H1 (cell line): ENCODE measurements at regions not wholly inside any gene's neighbourhood (a gene's known extent, or its start where the extent isn't known, plus 50 kb on each side); places are given as distances from the start of the nearest gene placed in this dataset.

Experiments
- CTCF ChIA-PET: fragments of 300-600 bp; sonication (Branson Sonifier 250); formaldehyde crosslinking; loops from one replicate; lab custom pipeline; 2021; ENCODE audit not compliant: partially characterized antibody; lab: Charles Lee
- POLR2A ChIA-PET: fragments of 300-600 bp; sonication (Branson Sonifier 250); formaldehyde crosslinking; loops from one replicate; lab custom pipeline; 2021; ENCODE audit warnings: inconsistent platforms; ENCODE audit not compliant: partially characterized antibody; lab: Charles Lee
- DNase-seq, 2 experiments: peaks; one replicate each; pipeline versions ENCODE4 v3.0.0 to v3.0.0-alpha.2; 2010 to 2022; ENCODE audit warnings: low spot score in 2 of 2, low read depth in 1 of 2, mixed read lengths in 1 of 2
- FAIRE-seq: peaks from 2 replicates; lab custom pipeline; 2011; peaks lifted over from hg19 to GRCh38; lab: Jason Lieb, UNC
- H2AFZ ChIP-seq: 2 replicates; pipeline ENCODE4 v1.8.1; 2012; ENCODE audit warnings: low read length, inconsistent platforms
- H2AK5ac ChIP-seq: 2 replicates; pipeline ENCODE4 v1.6.1; 2013; ENCODE audit warnings: low read depth, low read length
- H2BK120ac ChIP-seq: replicated peaks from 2 replicates; pipeline ENCODE3; 2013; ENCODE audit warnings: low read depth, low read length, inconsistent platforms
- H2BK12ac ChIP-seq: 2 replicates; pipeline ENCODE4 v1.6.1; 2013; ENCODE audit warnings: low read depth, low read length
- H2BK15ac ChIP-seq: 2 replicates; pipeline ENCODE4 v1.6.1; 2013; ENCODE audit warnings: low read length
- H2BK20ac ChIP-seq: 2 replicates; pipeline ENCODE4 v1.6.1; 2013; ENCODE audit warnings: low read length
- H2BK5ac ChIP-seq: 2 replicates; pipeline ENCODE4 v1.6.1; 2013; ENCODE audit warnings: low read depth, low read length
- H3K14ac ChIP-seq: 2 replicates; pipeline ENCODE4 v1.6.1; 2013; ENCODE audit warnings: inconsistent platforms; ENCODE audit not compliant: insufficient read length
- H3K18ac ChIP-seq: 2 replicates; pipeline ENCODE4 v1.6.1; 2013; ENCODE audit warnings: low read length; ENCODE audit errors: extremely low read depth
- H3K23ac ChIP-seq: 2 replicates; pipeline ENCODE4 v1.6.1; 2013; ENCODE audit warnings: inconsistent platforms; ENCODE audit not compliant: insufficient read length
- H3K23me2 ChIP-seq: 2 replicates; pipeline ENCODE4 v1.6.1; 2013; ENCODE audit warnings: low read depth, low read length
- H3K27ac ChIP-seq: 2 replicates; pipeline ENCODE4 v1.6.1; 2011; ENCODE audit warnings: low read depth, low read length, inconsistent platforms
- H3K27me3 ChIP-seq, 4 experiments: replicated peaks in 1 of 4; 1 replicate in 1 of 4; 2 replicates in 3 of 4; pipeline versions ENCODE4 v1.6.1 to v1.8.1; 2011 to 2013; ENCODE audit warnings: low read length in 3 of 4, mild to moderate bottlenecking in 3 of 4, inconsistent platforms in 2 of 4, mixed read lengths in 2 of 4, moderate library complexity in 1 of 4; ENCODE audit not compliant: control insufficient read depth in 3 of 4, insufficient read depth in 3 of 4; ENCODE audit errors: extremely low read depth in 1 of 4
- H3K36me3 ChIP-seq, 4 experiments: 2 replicates each; pipeline versions ENCODE4 v1.6.1 to v1.8.1; 2011 to 2013; ENCODE audit warnings: mild to moderate bottlenecking in 4 of 4, low read length in 3 of 4, moderate library complexity in 2 of 4, control low read depth in 1 of 4, inconsistent platforms in 1 of 4; ENCODE audit not compliant: insufficient read depth in 4 of 4, control insufficient read depth in 2 of 4
- H3K4ac ChIP-seq: replicated peaks from 2 replicates; pipeline ENCODE3; 2013; ENCODE audit warnings: low read length, low read depth, mixed read lengths, inconsistent platforms; ENCODE audit not compliant: insufficient read length
- H3K4me1 ChIP-seq, 4 experiments: replicated peaks in 1 of 4; 1 replicate in 1 of 4; 2 replicates in 3 of 4; pipeline versions ENCODE4 v1.6.1 to v1.8.1; 2011 to 2013; ENCODE audit warnings: low read length in 3 of 4, inconsistent platforms in 2 of 4, mixed read lengths in 1 of 4; ENCODE audit not compliant: insufficient read depth in 4 of 4, control insufficient read depth in 3 of 4
- H3K4me2 ChIP-seq, 2 experiments: 2 replicates each; pipeline versions ENCODE4 v1.6.1 to v1.8.1; 2011 to 2013; ENCODE audit warnings: low read depth in 2 of 2, low read length in 2 of 2, control low read depth in 1 of 2, inconsistent platforms in 1 of 2, mild to moderate bottlenecking in 1 of 2; ENCODE audit not compliant: insufficient read depth in 1 of 2
- H3K4me3 ChIP-seq, 4 experiments: fragments of 200-600, 300-600 bp in 1 of 4; sonication (generic), shearing (Covaris generic), sonication (Bioruptor Twin) in 1 of 4; 2 replicates each; pipeline versions ENCODE4 v1.5.1 to v1.8.1; 2011 to 2016; ENCODE audit warnings: low read length in 4 of 4, low read depth in 3 of 4, control low read depth in 2 of 4, inconsistent platforms in 2 of 4, mild to moderate bottlenecking in 2 of 4, mixed read lengths in 1 of 4, moderate library complexity in 1 of 4; ENCODE audit not compliant: insufficient read depth in 2 of 4; ENCODE audit errors: extremely low read depth in 1 of 4
- H3K56ac ChIP-seq: replicated peaks from 2 replicates; pipeline ENCODE3; 2013; ENCODE audit warnings: low read depth, mild to moderate bottlenecking, mixed read lengths, low read length, inconsistent platforms; ENCODE audit not compliant: insufficient read length
- H3K79me1 ChIP-seq: 2 replicates; pipeline ENCODE4 v1.6.1; 2013; ENCODE audit warnings: low read depth, low read length, control low read depth
- H3K79me2 ChIP-seq, 2 experiments: 2 replicates each; pipeline versions ENCODE4 v1.6.1 to v1.8.1; 2012 to 2013; ENCODE audit warnings: low read length in 2 of 2, mild to moderate bottlenecking in 2 of 2, inconsistent platforms in 1 of 2; ENCODE audit not compliant: insufficient read depth in 2 of 2, control insufficient read depth in 1 of 2
- H3K9ac ChIP-seq, 4 experiments: replicated peaks in 1 of 4; 1 replicate in 1 of 4; 2 replicates in 3 of 4; pipeline versions ENCODE4 v1.6.1 to v1.8.1; 2011 to 2013; ENCODE audit warnings: low read depth in 3 of 4, low read length in 3 of 4, control low read depth in 2 of 4, mild to moderate bottlenecking in 2 of 4, moderate library complexity in 2 of 4, inconsistent platforms in 1 of 4; ENCODE audit errors: extremely low read depth in 1 of 4
- H3K9me3 ChIP-seq, 2 experiments: 2 replicates each; pipeline versions ENCODE4 v1.6.1 to v1.8.1; 2012 to 2013; ENCODE audit warnings: mild to moderate bottlenecking in 2 of 2, moderate library complexity in 2 of 2, control low read depth in 1 of 2, inconsistent platforms in 1 of 2, low read depth in 1 of 2, low read length in 1 of 2, mixed read lengths in 1 of 2; ENCODE audit not compliant: insufficient read depth in 2 of 2
- H4K20me1 ChIP-seq, 2 experiments: replicated peaks in 1 of 2; 2 replicates each; pipeline versions ENCODE3 to v1.8.1; 2011 to 2013; ENCODE audit warnings: inconsistent platforms in 2 of 2, low read length in 2 of 2, mild to moderate bottlenecking in 1 of 2; ENCODE audit not compliant: insufficient read depth in 2 of 2, control insufficient read depth in 1 of 2
- H4K5ac ChIP-seq: 2 replicates; pipeline ENCODE4 v1.6.1; 2013; ENCODE audit warnings: low read length, low read depth, mixed read lengths, inconsistent platforms; ENCODE audit not compliant: insufficient read length
- H4K8ac ChIP-seq: 2 replicates; pipeline ENCODE4 v1.8.0; 2013; ENCODE audit warnings: mild to moderate bottlenecking, moderate library complexity, low read length, inconsistent platforms; ENCODE audit not compliant: insufficient read depth; ENCODE audit errors: extremely low read depth
- H4K91ac ChIP-seq: replicated peaks from 2 replicates; pipeline ENCODE3; 2013; ENCODE audit warnings: low read length, mixed read lengths, inconsistent platforms; ENCODE audit not compliant: insufficient read length
- CBX5 ChIP-seq: fragments of 300-800, 300-1000 bp; sonication (generic); IDR thresholded peaks from 2 replicates; pipeline ENCODE4 v1.7.1; 2016; ENCODE audit warnings: antibody characterized with exemption, low read length, low read depth
- CHD2 ChIP-seq: IDR thresholded peaks from 2 replicates; pipeline ENCODE4 v1.6.1; 2012; ENCODE audit warnings: low read length, improper control_type of control experiment
- EP300 ChIP-seq, 2 experiments: IDR thresholded peaks; 1 replicate in 1 of 2; 2 replicates in 1 of 2; pipeline ENCODE4 v1.6.1; 2011 to 2012; ENCODE audit warnings: low read depth in 2 of 2, low read length in 2 of 2, mild to moderate bottlenecking in 2 of 2, borderline replicate concordance in 1 of 2, inconsistent platforms in 1 of 2, moderate library complexity in 1 of 2
- GTF2F1 ChIP-seq: IDR thresholded peaks from 2 replicates; pipeline ENCODE4 v1.6.1; 2012; ENCODE audit warnings: low read depth, low read length, improper control_type of control experiment, borderline replicate concordance
- KDM1A ChIP-seq: fragments of 200-600, 300-600 bp; sonication (generic); IDR thresholded peaks from 2 replicates; pipeline ENCODE4 v1.7.1; 2016; ENCODE audit warnings: mild to moderate bottlenecking, low read length, borderline replicate concordance
- KDM5A ChIP-seq: fragments of 200-600 bp; IDR thresholded peaks from 2 replicates; pipeline ENCODE4 v1.7.1; 2012; ENCODE audit warnings: mild to moderate bottlenecking, low read length, inconsistent platforms, mixed read lengths
- WGBS, 2 experiments: shearing (Covaris generic) in 1 of 2; methylation state at CpG; one replicate each; pipeline versions ENCODE4 v1.1.6 to v1.1.7; 2013 to 2015; ENCODE audit warnings: low lambda C conversion rate in 2 of 2, mixed read lengths in 2 of 2, inconsistent platforms in 1 of 2, low coverage in 1 of 2, missing lambda C conversion rate in 1 of 2; ENCODE audit not compliant: insufficient replicate concordance in 2 of 2, insufficient coverage in 1 of 2, insufficient read length in 1 of 2; ENCODE audit errors: extremely low coverage in 1 of 2, missing lambda C conversion rate in 1 of 2; 5-methylcytosine and 5-hydroxymethylcytosine counted together

- POLR2A ChIA-PET = no interaction called here
- H4K5ac ChIP-seq = no peak overlapping the region
- FAIRE-seq = no peak
Observed at GRCh38 chr10:58086144-58086762, 181.4 kb downstream of the IPMK start.

More at GRCh38 chr10:58086144-58086762, 181.4 kb downstream of the IPMK start:
- no peak overlapping the region for H3K18ac ChIP-seq
- H3K36me3 ChIP-seq = no peaks in the 10 kb centered on the region
- H4K20me1 ChIP-seq = no peaks in the 10 kb centered on the region
- DNase-seq = no peak
- no peak overlapping the region for H3K27ac ChIP-seq
- H3K79me1 ChIP-seq = no peaks in the 10 kb centered on the region
- H4K8ac ChIP-seq = no peak overlapping the region
- 85% methylated on average over 2 of the region's 2 CpGs; no CpG with 5 or more reads in 1 of the 2 experiments for whole genome bisulfite sequencing, 2 experiments
- no peak overlapping the region for H3K56ac ChIP-seq
- no peak overlapping the region for H3K9ac ChIP-seq
- H2BK120ac ChIP-seq = no peak overlapping the region
- H3K9me3 ChIP-seq = no peaks in the 10 kb centered on the region
- H3K14ac ChIP-seq = no peak overlapping the region
- TF ChIP-seq CHD2 (no peak), KDM1A (no peak), EP300 (IDR thresholded peaks at IDR 0.05; ENCODE audit: borderline replicate concordance in 1 of 2, low read depth in 2 of 2, low read length in 2 of 2) (no peak), KDM5A (no peak), GTF2F1 (no peak), CBX5 (no peak)
- H3K4me3 ChIP-seq = no peak overlapping the region
- peaks cover 0 to 3% (median 0%) of the 10 kb centered on the region in 4 experiments; a peak in 1 of 7 replicates for H3K4me1 ChIP-seq
- H3K4me2 ChIP-seq = no peak overlapping the region
- H3K23ac ChIP-seq = no peak overlapping the region
- no peak overlapping the region for H2BK20ac ChIP-seq
- H3K23me2 ChIP-seq = no peaks in the 10 kb centered on the region
- no peak overlapping the region for H3K4ac ChIP-seq
- H2BK5ac ChIP-seq = no peak overlapping the region
- H2BK12ac ChIP-seq = no peak overlapping the region
- H3K27me3 ChIP-seq = no peaks in the 10 kb centered on the region
- H2AK5ac ChIP-seq = no peak overlapping the region
- no peak overlapping the region for H2BK15ac ChIP-seq
- no peak overlapping the region for H2AFZ ChIP-seq
- H4K91ac ChIP-seq = no peak overlapping the region
- no peaks in the 10 kb centered on the region for H3K79me2 ChIP-seq
- CTCF ChIA-PET = interaction anchor here (0.6 kb wide), 1 partner anchor 747 kb away, joined by 3 read pairs; no protein-coding TSS in a partner anchor
